GM12878 (cell line): ENCODE measurements at regions not wholly inside any gene's neighbourhood (a gene's known extent, or its start where the extent isn't known, plus 50 kb on each side); places are given as distances from the start of the nearest gene placed in this dataset.

Source experiments
- ATAC-seq: fragments of 200-7000 bp; cut with Tn5 transposase; 3 replicates; pipeline ENCODE4 v1.9.1; 2020; ENCODE audit warnings: mild to moderate bottlenecking, moderate library complexity
- BruUV-seq: library from RNA; stranded (reverse); fragments of 400-500 nt; replicated peaks from 2 replicates; lab custom pipeline; 2021; lab: Mats Ljungman, UMichigan
- CTCF ChIA-PET: fragments of 300-600 bp; sonication (Branson Sonifier 250); formaldehyde crosslinking; extraction: SDS; loops from one replicate; lab custom pipeline; 2021; ENCODE audit warnings: inconsistent platforms; lab: Yijun Ruan, JAX
- POLR2A ChIA-PET: fragments of 350-600 bp; formaldehyde crosslinking; extraction: SDS; loops from one replicate; lab custom pipeline; 2021; ENCODE audit warnings: inconsistent platforms; lab: Charles Lee
- RAD21 ChIA-PET: fragments of 300-600 bp; sonication (Branson Sonifier 250); formaldehyde crosslinking; loops from one replicate; lab custom pipeline; 2023; ENCODE audit warnings: antibody characterized with exemption; ENCODE audit not compliant: unreplicated experiment; lab: Charles Lee
- SMC1A ChIA-PET: fragments of 300-600 bp; sonication (Branson Sonifier 250); formaldehyde crosslinking; loops from one replicate; lab custom pipeline; 2023; ENCODE audit not compliant: unreplicated experiment, uncharacterized antibody; lab: Charles Lee
- DNase-seq: peaks from one replicate; pipeline ENCODE4 v3.0.0-alpha.2; 2011; ENCODE audit warnings: low read depth, low spot score
- FAIRE-seq: peaks from 3 replicates; lab custom pipeline; 2011; peaks lifted over from hg19 to GRCh38; lab: Jason Lieb, UNC
- H2AFZ ChIP-seq: 2 replicates; pipeline ENCODE4 v1.6.0; 2011; ENCODE audit warnings: low read depth, low read length, control low read depth; ENCODE audit not compliant: control insufficient read depth
- H3K27ac ChIP-seq: 2 replicates; pipeline ENCODE4 v1.5.1; 2011; ENCODE audit warnings: control low read depth; ENCODE audit not compliant: control insufficient read depth, insufficient read depth
- H3K27me3 ChIP-seq, 2 experiments: replicated peaks in 1 of 2; 2 replicates each; pipeline versions ENCODE4 v1.6.0 to v1.6.1; 2011; ENCODE audit warnings: low read length in 1 of 2; ENCODE audit not compliant: control insufficient read depth in 2 of 2, insufficient read depth in 2 of 2
- H3K36me3 ChIP-seq, 2 experiments: 2 replicates each; pipeline ENCODE4 v1.5.1; 2011; ENCODE audit warnings: low read length in 1 of 2; ENCODE audit not compliant: control insufficient read depth in 2 of 2, insufficient read depth in 2 of 2
- H3K4me1 ChIP-seq: 2 replicates; pipeline ENCODE4 v1.6.1; 2011; ENCODE audit warnings: mild to moderate bottlenecking, low read length, moderate library complexity, mixed read lengths; ENCODE audit not compliant: control insufficient read depth, insufficient read depth
- H3K4me2 ChIP-seq: 2 replicates; pipeline ENCODE4 v1.6.0; 2011; ENCODE audit warnings: control low read depth; ENCODE audit not compliant: control insufficient read depth, insufficient read depth
- H3K4me3 ChIP-seq: fragments of 200-600 bp; sonication (generic); 2 replicates; pipeline ENCODE4 v1.5.1; 2016
- H3K79me2 ChIP-seq: 2 replicates; pipeline ENCODE4 v1.6.0; 2011; ENCODE audit warnings: low read length; ENCODE audit not compliant: control insufficient read depth, insufficient read depth
- H3K9ac ChIP-seq: 2 replicates; pipeline ENCODE4 v1.8.0; 2011; ENCODE audit warnings: low read length, control low read depth, mixed read lengths; ENCODE audit not compliant: control insufficient read depth, insufficient read depth
- H3K9me3 ChIP-seq: replicated peaks from 3 replicates; pipeline ENCODE4 v1.5.1; 2011; ENCODE audit warnings: mild to moderate bottlenecking, low read length; ENCODE audit not compliant: control insufficient read depth, insufficient read depth
- H4K20me1 ChIP-seq: 2 replicates; pipeline ENCODE4 v1.6.0; 2011; ENCODE audit not compliant: control insufficient read depth, insufficient read depth
- CREB1 ChIP-seq: IDR thresholded peaks from 2 replicates; pipeline ENCODE4 v1.6.1; 2012; ENCODE audit warnings: low read depth, mild to moderate bottlenecking, inconsistent platforms
- HDAC2 ChIP-seq: fragments of 200-600 bp; sonication (generic); IDR thresholded peaks from 2 replicates; pipeline ENCODE4 v1.6.1; 2017
- MXI1 ChIP-seq: fragments of 150-350 bp; IDR thresholded peaks from 2 replicates; pipeline ENCODE4 v1.6.1; 2011; ENCODE audit warnings: low read depth, mild to moderate bottlenecking, inconsistent platforms, low read length, improper control_type of control experiment
- NFIC ChIP-seq: IDR thresholded peaks from 2 replicates; pipeline ENCODE4 v1.6.1; 2012; ENCODE audit warnings: low read depth, mild to moderate bottlenecking, inconsistent platforms, low read length, moderate library complexity
- RB1 ChIP-seq: fragments of 450-650 bp; formaldehyde crosslinking; IDR thresholded peaks from 2 replicates; pipeline ENCODE4 v1.6.1; 2017; ENCODE audit warnings: mild to moderate bottlenecking, borderline replicate concordance
- RBBP5 ChIP-seq: fragments of 200-600 bp; sonication (generic); conservative IDR thresholded peaks from 2 replicates; pipeline ENCODE4 v1.6.1; 2016
- STAT3 ChIP-seq: IDR thresholded peaks from 2 replicates; pipeline ENCODE4 v1.6.1; 2011; ENCODE audit warnings: low read depth, low read length, improper control_type of control experiment
- ZNF622 ChIP-seq: fragments of 450-650 bp; IDR thresholded peaks from 2 replicates; pipeline ENCODE4 v1.6.1; 2017; ENCODE audit warnings: mild to moderate bottlenecking, inconsistent platforms
- WGBS: methylation state at CpG from one replicate; pipeline ENCODE4 v1.1.6; 2016; ENCODE audit warnings: low lambda C conversion rate; ENCODE audit not compliant: insufficient replicate concordance, insufficient coverage; ENCODE audit errors: missing lambda C conversion rate; 5-methylcytosine and 5-hydroxymethylcytosine counted together
- in situ Hi-C: fragments of 300-500 bp; cut with MboI; formaldehyde crosslinking; loops from 9 replicates; pipeline ENCODE4 v1.14.3; 2018; ENCODE audit warnings: mixed read lengths
- intact Hi-C: fragments of 100-400 bp; cut with micrococcal nuclease; formaldehyde crosslinking; loops from one replicate; pipeline ENCODE4 v1.14.2; 2022; ENCODE audit not compliant: unreplicated experiment
- TF ChIP-seq, protein P1 (sequence below): IDR thresholded peaks from 2 replicates; pipeline ENCODE4 v1.6.1; 2011; ENCODE audit warnings: borderline replicate concordance, low read depth, mild to moderate bottlenecking, moderate library complexity, low read length; ENCODE audit not compliant: insufficient read depth, poor library complexity, severe bottlenecking
- TF ChIP-seq, protein P2 (sequence below): fragments of 450-650 bp; IDR thresholded peaks from 2 replicates; pipeline ENCODE4 v1.6.1; 2016; ENCODE audit warnings: mild to moderate bottlenecking
- TF ChIP-seq, protein P3 (sequence below): fragments of 450-650 bp; IDR thresholded peaks from 2 replicates; pipeline ENCODE4 v1.6.1; 2017; ENCODE audit warnings: mild to moderate bottlenecking
- TF ChIP-seq, protein P4 (sequence below): fragments of 150-350 bp; IDR thresholded peaks from 2 replicates; pipeline ENCODE4 v1.6.1; 2014; ENCODE audit warnings: mild to moderate bottlenecking, low read depth, low read length
- TF ChIP-seq, protein P5 (sequence below): IDR thresholded peaks from 2 replicates; pipeline ENCODE4 v1.6.1; 2012; ENCODE audit warnings: low read depth, low read length, improper control_type of control experiment

DNA sequence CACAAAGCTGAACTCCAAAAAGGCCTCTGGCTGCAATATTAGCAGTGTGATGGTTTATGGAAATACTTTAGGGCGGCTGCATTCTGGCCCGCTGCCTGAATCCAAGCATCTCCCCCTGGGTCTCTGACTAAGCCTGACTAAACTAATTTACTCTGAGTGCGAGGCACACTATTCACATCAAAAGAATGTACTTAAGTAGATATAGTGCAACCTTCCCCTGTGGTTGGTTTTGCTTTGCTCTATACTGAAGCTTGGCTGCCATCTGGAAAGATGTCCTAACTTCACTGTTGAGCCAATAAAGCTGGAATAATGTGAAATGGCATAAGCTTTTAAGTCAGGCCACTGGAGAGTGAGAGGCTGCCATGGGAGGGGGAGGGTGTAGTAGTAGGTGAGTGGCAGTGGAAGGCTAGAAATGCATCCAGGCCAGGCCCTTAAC is 321.6 kb downstream of the AASDHPPT start:
- WGBS = 54% methylated on average over 3 of the region's 3 CpGs
- no peak for FAIRE-seq
- intact Hi-C loops = no loop called here

More for the DNA sequence above, 321.6 kb downstream of the AASDHPPT start:
- ChIA-PET RAD21 (no interaction called here), SMC1A (interaction anchor here (0.6 kb wide), 1 partner anchor 250 kb away, joined by 3 read pairs; no protein-coding TSS in a partner anchor), POLR2A (no interaction called here), CTCF (no interaction called here)
- Histone ChIP-seq H2AFZ (no peak overlapping the region), H3K9me3 (no peaks in the 10 kb centered on the region), H3K79me2 (no peaks in the 10 kb centered on the region), H3K4me3 (no peak overlapping the region), H4K20me1 (no peaks in the 10 kb centered on the region), H3K27me3 (no peaks in the 10 kb centered on the region), H3K4me2 (no peak overlapping the region), H3K9ac (no peak overlapping the region), H3K27ac (no peak overlapping the region), H3K4me1 (no peaks in the 10 kb centered on the region), H3K36me3 (no peaks in the 10 kb centered on the region)
- TF ChIP-seq RB1 = no peak
- TF ChIP-seq, protein P1, sequence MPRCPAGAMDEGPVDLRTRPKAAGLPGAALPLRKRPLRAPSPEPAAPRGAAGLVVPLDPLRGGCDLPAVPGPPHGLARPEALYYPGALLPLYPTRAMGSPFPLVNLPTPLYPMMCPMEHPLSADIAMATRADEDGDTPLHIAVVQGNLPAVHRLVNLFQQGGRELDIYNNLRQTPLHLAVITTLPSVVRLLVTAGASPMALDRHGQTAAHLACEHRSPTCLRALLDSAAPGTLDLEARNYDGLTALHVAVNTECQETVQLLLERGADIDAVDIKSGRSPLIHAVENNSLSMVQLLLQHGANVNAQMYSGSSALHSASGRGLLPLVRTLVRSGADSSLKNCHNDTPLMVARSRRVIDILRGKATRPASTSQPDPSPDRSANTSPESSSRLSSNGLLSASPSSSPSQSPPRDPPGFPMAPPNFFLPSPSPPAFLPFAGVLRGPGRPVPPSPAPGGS = no peak
- TF ChIP-seq, protein P2, sequence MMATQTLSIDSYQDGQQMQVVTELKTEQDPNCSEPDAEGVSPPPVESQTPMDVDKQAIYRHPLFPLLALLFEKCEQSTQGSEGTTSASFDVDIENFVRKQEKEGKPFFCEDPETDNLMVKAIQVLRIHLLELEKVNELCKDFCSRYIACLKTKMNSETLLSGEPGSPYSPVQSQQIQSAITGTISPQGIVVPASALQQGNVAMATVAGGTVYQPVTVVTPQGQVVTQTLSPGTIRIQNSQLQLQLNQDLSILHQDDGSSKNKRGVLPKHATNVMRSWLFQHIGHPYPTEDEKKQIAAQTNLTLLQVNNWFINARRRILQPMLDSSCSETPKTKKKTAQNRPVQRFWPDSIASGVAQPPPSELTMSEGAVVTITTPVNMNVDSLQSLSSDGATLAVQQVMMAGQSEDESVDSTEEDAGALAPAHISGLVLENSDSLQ = no peak
- TF ChIP-seq CREB1 = no peak
- no peak for TF ChIP-seq HDAC2
- no peak for TF ChIP-seq ZNF622
- no peak for TF ChIP-seq NFIC
- TF ChIP-seq, protein P3, sequence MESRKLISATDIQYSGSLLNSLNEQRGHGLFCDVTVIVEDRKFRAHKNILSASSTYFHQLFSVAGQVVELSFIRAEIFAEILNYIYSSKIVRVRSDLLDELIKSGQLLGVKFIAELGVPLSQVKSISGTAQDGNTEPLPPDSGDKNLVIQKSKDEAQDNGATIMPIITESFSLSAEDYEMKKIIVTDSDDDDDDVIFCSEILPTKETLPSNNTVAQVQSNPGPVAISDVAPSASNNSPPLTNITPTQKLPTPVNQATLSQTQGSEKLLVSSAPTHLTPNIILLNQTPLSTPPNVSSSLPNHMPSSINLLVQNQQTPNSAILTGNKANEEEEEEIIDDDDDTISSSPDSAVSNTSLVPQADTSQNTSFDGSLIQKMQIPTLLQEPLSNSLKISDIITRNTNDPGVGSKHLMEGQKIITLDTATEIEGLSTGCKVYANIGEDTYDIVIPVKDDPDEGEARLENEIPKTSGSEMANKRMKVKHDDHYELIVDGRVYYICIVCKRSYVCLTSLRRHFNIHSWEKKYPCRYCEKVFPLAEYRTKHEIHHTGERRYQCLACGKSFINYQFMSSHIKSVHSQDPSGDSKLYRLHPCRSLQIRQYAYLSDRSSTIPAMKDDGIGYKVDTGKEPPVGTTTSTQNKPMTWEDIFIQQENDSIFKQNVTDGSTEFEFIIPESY = no peak
- no peak for TF ChIP-seq RBBP5
- TF ChIP-seq, protein P4, sequence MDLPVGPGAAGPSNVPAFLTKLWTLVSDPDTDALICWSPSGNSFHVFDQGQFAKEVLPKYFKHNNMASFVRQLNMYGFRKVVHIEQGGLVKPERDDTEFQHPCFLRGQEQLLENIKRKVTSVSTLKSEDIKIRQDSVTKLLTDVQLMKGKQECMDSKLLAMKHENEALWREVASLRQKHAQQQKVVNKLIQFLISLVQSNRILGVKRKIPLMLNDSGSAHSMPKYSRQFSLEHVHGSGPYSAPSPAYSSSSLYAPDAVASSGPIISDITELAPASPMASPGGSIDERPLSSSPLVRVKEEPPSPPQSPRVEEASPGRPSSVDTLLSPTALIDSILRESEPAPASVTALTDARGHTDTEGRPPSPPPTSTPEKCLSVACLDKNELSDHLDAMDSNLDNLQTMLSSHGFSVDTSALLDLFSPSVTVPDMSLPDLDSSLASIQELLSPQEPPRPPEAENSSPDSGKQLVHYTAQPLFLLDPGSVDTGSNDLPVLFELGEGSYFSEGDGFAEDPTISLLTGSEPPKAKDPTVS = no peak
- no peak for TF ChIP-seq STAT3
- TF ChIP-seq MXI1 = no peak
- TF ChIP-seq, protein P5, sequence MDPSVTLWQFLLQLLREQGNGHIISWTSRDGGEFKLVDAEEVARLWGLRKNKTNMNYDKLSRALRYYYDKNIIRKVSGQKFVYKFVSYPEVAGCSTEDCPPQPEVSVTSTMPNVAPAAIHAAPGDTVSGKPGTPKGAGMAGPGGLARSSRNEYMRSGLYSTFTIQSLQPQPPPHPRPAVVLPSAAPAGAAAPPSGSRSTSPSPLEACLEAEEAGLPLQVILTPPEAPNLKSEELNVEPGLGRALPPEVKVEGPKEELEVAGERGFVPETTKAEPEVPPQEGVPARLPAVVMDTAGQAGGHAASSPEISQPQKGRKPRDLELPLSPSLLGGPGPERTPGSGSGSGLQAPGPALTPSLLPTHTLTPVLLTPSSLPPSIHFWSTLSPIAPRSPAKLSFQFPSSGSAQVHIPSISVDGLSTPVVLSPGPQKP = no peak
- no peak for DNase-seq
- BruUV-seq = no TSS peak
- in situ Hi-C loops = no loop called here
- ATAC-seq = no peak
